ENCODE measurements at regions not wholly inside any gene's neighbourhood (a gene's known extent, or its start where the extent isn't known, plus 50 kb on each side); places are given as distances from the start of the nearest gene placed in this dataset.

DNA sequence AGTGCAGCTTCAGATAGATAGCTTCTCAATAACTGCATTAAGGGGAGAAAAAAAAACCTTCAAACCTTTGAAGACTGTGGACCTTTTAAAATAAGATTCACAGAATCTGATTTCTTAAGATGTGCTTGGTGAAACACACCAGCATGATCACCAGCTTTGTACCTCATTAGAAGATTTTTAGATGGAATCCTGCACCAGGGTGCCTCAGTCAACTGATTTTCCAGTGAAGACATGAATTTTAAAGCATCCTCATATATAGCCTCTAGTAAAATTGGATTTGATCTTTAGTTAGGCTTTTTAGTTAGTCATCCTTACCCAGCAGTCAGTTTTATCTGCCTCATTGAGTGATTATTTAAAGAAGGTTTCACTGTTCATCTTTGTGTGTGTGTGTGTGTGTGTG is 208.6 kb upstream of the DEPDC1 start:
- TF ChIP-seq, protein P1, sequence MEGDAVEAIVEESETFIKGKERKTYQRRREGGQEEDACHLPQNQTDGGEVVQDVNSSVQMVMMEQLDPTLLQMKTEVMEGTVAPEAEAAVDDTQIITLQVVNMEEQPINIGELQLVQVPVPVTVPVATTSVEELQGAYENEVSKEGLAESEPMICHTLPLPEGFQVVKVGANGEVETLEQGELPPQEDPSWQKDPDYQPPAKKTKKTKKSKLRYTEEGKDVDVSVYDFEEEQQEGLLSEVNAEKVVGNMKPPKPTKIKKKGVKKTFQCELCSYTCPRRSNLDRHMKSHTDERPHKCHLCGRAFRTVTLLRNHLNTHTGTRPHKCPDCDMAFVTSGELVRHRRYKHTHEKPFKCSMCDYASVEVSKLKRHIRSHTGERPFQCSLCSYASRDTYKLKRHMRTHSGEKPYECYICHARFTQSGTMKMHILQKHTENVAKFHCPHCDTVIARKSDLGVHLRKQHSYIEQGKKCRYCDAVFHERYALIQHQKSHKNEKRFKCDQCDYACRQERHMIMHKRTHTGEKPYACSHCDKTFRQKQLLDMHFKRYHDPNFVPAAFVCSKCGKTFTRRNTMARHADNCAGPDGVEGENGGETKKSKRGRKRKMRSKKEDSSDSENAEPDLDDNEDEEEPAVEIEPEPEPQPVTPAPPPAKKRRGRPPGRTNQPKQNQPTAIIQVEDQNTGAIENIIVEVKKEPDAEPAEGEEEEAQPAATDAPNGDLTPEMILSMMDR (IDR thresholded peaks at IDR 0.05), result no peak
- no peak for TF ChIP-seq POLR2A (IDR thresholded peaks at IDR 0.05)
